ENCODE measurements at regions not wholly inside any gene's neighbourhood (a gene's known extent, or its start where the extent isn't known, plus 50 kb on each side); places are given as distances from the start of the nearest gene placed in this dataset.
A peak's percentile ranks its signal among the peaks of the same experiment; 100 is the strongest.

DNA sequence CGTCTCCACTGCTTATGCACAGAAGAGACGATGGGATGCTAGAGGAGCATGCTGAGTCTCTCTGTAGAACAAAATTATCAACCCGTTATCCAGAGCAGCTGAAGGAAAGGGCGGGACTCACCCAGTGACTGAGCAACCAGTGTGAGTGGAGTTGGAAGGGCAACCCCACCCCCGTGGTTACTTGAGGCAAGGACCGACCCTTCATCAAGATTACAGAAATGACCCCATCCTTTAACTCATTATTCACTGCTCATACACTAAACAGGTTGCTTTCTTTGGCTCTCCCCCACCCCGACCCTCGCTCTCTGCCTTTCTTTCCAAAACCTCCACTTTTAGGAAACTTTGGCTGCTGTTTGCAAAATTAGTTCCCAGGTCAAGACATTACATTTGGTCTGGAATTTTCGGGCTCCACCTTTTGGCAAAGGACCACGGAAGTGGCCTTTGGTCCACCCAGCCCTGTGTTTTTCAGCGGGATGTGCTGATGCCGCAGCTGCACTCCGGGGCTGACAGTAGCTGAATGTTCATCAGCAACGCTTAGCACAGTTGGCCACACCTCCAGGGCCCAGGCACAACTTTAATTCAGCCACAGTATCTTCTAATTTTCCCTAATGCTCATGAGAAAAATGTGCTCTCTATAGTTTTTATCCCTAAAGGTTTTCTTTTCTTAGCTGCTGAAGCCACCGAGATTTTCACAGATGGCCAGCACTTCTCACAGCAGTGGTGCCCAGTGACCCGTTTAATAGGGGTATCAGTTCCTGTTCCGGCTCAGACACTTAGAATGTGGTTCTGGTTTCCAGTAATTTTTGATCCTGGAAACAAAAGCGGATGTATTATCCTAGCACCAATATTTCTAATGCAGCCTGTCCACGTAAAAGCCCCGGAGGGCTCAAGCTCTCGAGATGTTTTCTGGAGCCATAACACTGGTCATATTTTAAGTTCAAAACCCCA is 103.6 kb upstream of the NXT1 start:
- in situ Hi-C loops (cut with MboI) (no loop called here), intact Hi-C loops (cut with micrococcal nuclease) (no loop called here)
- H4K20me1 ChIP-seq (replicated peaks; ENCODE audit: control insufficient read depth, insufficient read depth, low read length): no peaks in the 10 kb centered on the region
- CTCF ChIA-PET (ENCODE audit: low intra/inter-chr PET ratio): interaction anchor here (1.4 kb wide), 1 partner anchor 555 kb away, joined by 4 read pairs; no protein-coding TSS in a partner anchor
- peaks cover 8 to 18% of the 10 kb centered on the region in 2 experiments; a peak in 3 of 5 replicates for H3K27me3 ChIP-seq (ENCODE audit: control insufficient read depth in 2 of 2, insufficient read depth in 2 of 2, low read length in 2 of 2)
- TF ChIP-seq NBN (IDR thresholded peaks at IDR 0.05; ENCODE audit: low read depth) (no peak), NR2C2 (CRISPR knock-in tag; IDR thresholded peaks at IDR 0.05) (no peak), NR2C2 (tag; IDR thresholded peaks at IDR 0.05) (peak; percentile 31; the same call in 1 of the 2 replicates), RBFOX2 (IDR thresholded peaks at IDR 0.05; ENCODE audit: low read depth, low read length) (no peak), SMARCB1 (IDR thresholded peaks at IDR 0.05; ENCODE audit: insufficient read length, low read depth) (no peak)
- H3K4me3 ChIP-seq: no peak overlapping the region
- H3K27ac ChIP-seq (ENCODE audit: extremely low read depth, low read depth, low read length): no peak overlapping the region
- FAIRE-seq (no peak), ATAC-seq (no peak), DNase-seq (ENCODE audit: extremely low read depth in 1 of 4, low spot score in 3 of 4) (peak in 1 of 4 experiments; percentile 22)
- H3K79me2 ChIP-seq (ENCODE audit: control insufficient read depth, insufficient read depth, low read length): no peaks in the 10 kb centered on the region
- H3K9me3 ChIP-seq (replicated peaks; ENCODE audit: control insufficient read depth, insufficient read depth, low read depth, low read length): no peaks in the 10 kb centered on the region
- H2AFZ ChIP-seq (ENCODE audit: low read depth, low read length): no peak overlapping the region
- WGBS (ENCODE audit: insufficient coverage, low coverage, missing lambda C conversion rate): 9% methylated on average over 21 of the region's 21 CpGs
- H3K9me1 ChIP-seq (ENCODE audit: control insufficient read depth, insufficient read depth, low read length): no peaks in the 10 kb centered on the region
- no peak overlapping the region for H3K9ac ChIP-seq (ENCODE audit: insufficient read depth in 1 of 2, low read depth in 2 of 2, low read length in 2 of 2)
- POLR2A ChIA-PET: no interaction called here
- H3K36me3 ChIP-seq (ENCODE audit: control insufficient read depth, insufficient read depth, low read length): no peaks in the 10 kb centered on the region
- peaks cover 0 to 5% of the 10 kb centered on the region in 2 experiments; a peak in 3 of 5 replicates for H3K4me1 ChIP-seq (replicated peaks in 1 of 2; ENCODE audit: control insufficient read depth in 2 of 2, insufficient read depth in 2 of 2, low read length in 2 of 2)
- no peak overlapping the region for H3K4me2 ChIP-seq (ENCODE audit: insufficient read depth, low read length)
- no TSS peak for BruUV-seq (replicated peaks)
